Activated CD8-positive, alpha-beta memory T cell treated with anti-CD3 and anti-CD28 coated beads for 1 hour (primary cell): ENCODE measurements at regions not wholly inside any gene's neighbourhood (a gene's known extent, or its start where the extent isn't known, plus 50 kb on each side); places are given as distances from the start of the nearest gene placed in this dataset.
"Not testable (repeated sequence)": the region's sequence is repeated elsewhere in the genome, so short reads cannot be mapped to it uniquely, and the experiment has no call there.

ENCODE experiments used
- DNase-seq, 2 donors: peaks; one replicate each; pipeline ENCODE4 v3.0.0-alpha.2; 2020; ENCODE audit warnings: low read depth in 1 of 2; ENCODE audit errors: extremely low read depth in 1 of 2

GRCh38 chr5:116747881-116748280, 173.3 kb upstream of the SEMA6A start:
- DNase-seq, result no peak

DNA sequence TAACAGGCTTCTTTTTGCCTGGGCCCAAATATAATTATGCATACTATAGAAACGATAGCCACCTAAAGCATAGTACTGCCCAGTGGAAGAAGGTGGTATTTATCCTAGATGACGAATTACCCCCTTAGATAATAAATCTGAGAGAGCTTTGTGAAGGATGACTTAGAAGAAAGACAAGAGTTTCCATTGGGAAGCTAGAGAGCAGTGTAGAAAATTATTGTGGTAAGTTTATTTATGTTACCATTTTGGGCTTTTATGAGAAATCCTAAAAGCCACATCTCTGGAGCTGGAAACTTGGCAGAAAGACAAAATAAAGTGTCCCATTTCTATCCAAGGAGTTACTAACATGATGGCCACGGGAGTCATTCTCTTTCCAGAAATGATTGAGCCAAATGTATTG, 172.0 kb upstream of the SEMA6A start:
- no peak for DNase-seq

GRCh38 chr5:116740771-116741170, 166.1 kb upstream of the SEMA6A start:
- DNase-seq, result no peak

DNA sequence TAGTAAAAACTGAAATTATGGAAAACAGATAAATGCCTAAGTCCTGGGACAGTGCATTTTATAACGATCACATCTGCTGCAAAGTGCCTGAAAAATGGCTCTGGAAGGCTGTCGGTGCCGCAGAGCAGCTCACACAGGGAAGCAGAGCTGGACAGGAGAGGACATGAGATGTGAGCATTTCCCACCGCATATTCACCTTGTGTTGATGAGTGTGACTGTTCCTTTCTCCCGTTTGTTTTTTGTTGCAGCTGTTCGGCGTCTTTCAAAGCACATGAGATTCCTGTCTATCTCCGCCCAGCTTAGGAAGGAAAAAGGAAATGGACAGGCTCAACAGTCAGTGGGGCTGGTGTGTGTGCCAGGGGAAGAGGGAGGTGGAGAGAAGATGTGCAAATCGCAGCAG, 164.9 kb upstream of the SEMA6A start:
- no peak for DNase-seq

DNA sequence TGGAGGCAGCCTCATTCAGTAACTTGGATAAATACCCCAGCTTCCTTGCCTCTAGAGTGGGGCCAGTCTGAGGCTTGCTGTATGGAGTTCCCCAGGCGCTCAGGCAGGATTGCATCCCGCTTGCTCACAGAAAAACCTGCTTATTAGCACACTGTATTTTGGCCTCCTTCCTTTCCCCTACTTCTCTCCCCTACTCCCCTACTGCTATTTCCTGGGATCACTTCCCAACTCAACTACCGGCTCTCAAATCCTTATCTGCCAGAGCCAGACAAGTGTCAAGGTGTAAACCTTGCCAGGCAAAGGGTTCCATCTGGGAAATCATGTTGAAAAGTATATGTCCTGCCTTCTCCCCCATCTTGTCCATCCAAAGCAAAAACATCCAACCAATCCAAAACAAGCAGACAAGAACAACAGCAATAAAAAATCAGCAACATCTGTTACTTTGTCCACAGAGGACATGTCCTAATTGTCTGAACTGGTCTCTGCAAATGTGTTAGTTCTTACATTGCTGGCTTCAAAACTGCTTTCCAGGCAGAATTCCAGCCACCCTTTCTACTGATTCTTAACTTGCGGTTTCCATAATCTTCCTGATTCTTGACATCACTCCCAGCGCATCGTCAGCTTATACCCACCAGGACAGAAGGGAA, 164.1 kb upstream of the SEMA6A start:
- no peak for DNase-seq

GRCh38 chr5:116738239-116738614, 163.6 kb upstream of the SEMA6A start:
- DNase-seq, result no peak

- no peak for DNase-seq
Measured at GRCh38 chr5:116736671-116737070, 162.0 kb upstream of the SEMA6A start.

DNA sequence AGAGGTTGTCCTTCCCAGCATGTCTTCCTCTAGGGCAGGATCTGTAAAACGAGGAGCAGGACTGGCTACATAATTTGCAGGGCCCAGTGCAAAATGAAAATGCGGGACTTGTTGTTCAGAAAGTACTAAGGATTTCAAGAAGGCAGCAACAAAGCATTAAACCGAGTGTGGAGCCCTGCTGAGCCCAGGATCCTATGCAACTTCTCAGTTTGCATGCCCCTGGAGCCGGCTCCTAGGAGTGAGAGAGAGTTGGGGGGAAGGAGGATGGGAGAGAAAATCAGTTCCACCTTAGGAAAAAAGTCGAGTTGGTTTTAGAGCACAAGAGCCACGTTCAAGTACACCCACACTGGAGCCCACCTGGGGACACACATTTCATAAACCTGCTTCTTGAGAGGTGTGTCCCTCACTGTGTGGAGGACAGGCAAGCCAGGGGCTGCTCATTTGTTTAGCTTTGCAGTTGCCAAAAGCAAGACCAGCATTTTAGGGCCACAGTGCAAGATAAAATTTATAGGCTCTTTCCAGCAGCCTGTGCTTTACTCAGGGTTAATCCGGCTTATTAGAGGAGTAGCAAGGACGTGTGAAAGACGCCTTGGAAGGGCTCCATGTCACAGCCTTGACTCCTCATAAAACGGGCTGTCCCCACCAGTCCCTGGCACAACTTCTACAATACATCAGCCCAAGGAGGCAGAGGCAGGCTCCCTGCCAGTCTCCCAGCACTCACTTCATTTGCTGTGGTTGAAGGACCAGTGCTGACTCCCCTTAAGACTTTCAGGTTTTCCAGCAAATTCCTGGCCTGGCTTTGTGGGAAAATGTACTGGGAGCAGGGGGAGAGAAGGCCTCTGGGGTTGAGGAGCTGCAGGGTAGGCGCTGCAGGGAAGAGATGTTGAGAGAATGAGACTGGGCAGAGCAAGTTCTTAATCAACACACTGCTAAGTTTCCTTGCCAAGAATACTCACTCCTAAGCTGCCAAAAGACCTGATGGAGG, 159.7 kb upstream of the SEMA6A start:
- no peak for DNase-seq

- no peak for DNase-seq
Measured at GRCh38 chr5:116732591-116732990, 158.0 kb upstream of the SEMA6A start.

GRCh38 chr5:116731432-116731831, 156.8 kb upstream of the SEMA6A start:
- DNase-seq, result no peak

GRCh38 chr5:116730706-116731105, 156.1 kb upstream of the SEMA6A start:
- no peak for DNase-seq

- DNase-seq, result no peak
Measured at GRCh38 chr5:116730185-116730584, 155.6 kb upstream of the SEMA6A start.

DNA sequence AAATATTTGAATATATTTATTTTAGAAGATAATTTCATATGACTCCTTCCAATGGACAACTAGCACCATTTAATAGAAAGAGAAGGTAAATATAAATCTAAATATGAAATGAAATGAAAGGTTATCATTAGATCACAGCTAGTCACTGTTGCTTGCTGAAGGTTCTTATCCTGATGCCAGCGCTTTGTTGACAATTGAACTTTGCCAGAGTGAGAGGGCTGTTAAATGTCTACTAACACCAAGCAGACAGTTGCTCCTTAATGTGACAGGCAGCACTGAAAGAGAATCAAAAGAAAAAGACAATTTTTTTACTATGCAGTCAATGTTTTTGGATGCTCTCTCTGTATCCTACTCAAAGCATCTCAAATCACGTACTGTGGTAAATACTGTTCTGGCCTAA, 152.6 kb upstream of the SEMA6A start:
- DNase-seq, result no peak

GRCh38 chr5:116726180-116726579, 151.6 kb upstream of the SEMA6A start:
- DNase-seq, result not testable (repeated sequence)

DNA sequence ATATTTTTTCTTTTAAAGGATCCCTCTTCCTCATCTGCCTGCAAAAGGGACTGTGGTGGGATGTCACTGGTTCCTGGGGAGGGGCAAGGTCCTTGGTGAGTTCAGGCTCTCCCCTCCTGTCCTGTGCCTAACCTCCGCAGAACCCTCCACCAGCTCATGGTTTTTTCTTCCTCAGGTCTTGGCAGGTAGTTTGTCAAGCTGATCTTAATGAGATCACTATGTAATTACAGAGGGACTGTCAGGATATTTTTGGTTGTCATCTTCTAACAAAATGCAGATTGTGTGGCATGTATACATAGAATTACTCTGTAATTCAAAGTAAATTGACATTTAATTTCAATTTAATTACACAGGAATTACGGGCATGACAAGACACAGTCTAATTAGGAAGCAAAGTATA, 150.3 kb upstream of the SEMA6A start:
- no peak for DNase-seq

GRCh38 chr5:116722651-116723050, 148.0 kb upstream of the SEMA6A start:
- DNase-seq, result no peak

- no peak for DNase-seq
Measured at GRCh38 chr5:116719106-116719505, 144.5 kb upstream of the SEMA6A start.

- DNase-seq, result no peak
Measured at GRCh38 chr5:116718317-116718716, 143.7 kb upstream of the SEMA6A start.

- DNase-seq, result no peak
Measured at GRCh38 chr5:116709082-116709481, 134.5 kb upstream of the SEMA6A start.

GRCh38 chr5:116705121-116705519, 130.5 kb upstream of the SEMA6A start:
- not testable (repeated sequence) for DNase-seq

- no peak for DNase-seq
Measured at GRCh38 chr5:116703941-116704340, 129.3 kb upstream of the SEMA6A start.

GRCh38 chr5:116703328-116703727, 128.7 kb upstream of the SEMA6A start:
- DNase-seq, result no peak
